Astrocyte (in vitro differentiated cells and primary cell): ENCODE measurements at regions not wholly inside any gene's neighbourhood (a gene's known extent, or its start where the extent isn't known, plus 50 kb on each side); places are given as distances from the start of the nearest gene placed in this dataset.

Experiments
- DNase-seq: peaks from one replicate; pipeline ENCODE4 v3.0.0-alpha.2; 2010; ENCODE audit warnings: low read depth
- FAIRE-seq: peaks from 2 replicates; lab custom pipeline; 2011; peaks lifted over from hg19 to GRCh38; lab: Jason Lieb, UNC
- H2AFZ ChIP-seq: 2 replicates; pipeline ENCODE4 v1.6.0; 2012; ENCODE audit warnings: low read depth, low read length, inconsistent platforms
- H3K27ac ChIP-seq: 2 replicates; pipeline ENCODE4 v1.5.1; 2011; ENCODE audit warnings: low read depth, low read length, inconsistent platforms
- H3K27me3 ChIP-seq: 2 replicates; pipeline ENCODE4 v1.6.0; 2011; ENCODE audit warnings: low read length, inconsistent platforms; ENCODE audit not compliant: insufficient read depth
- H3K36me3 ChIP-seq: 2 replicates; pipeline ENCODE4 v1.5.1; 2011; ENCODE audit warnings: low read length, inconsistent platforms; ENCODE audit not compliant: insufficient read depth
- H3K4me1 ChIP-seq: 2 replicates; pipeline ENCODE4 v1.5.1; 2011; ENCODE audit warnings: low read length, inconsistent platforms; ENCODE audit not compliant: insufficient read depth
- H3K4me2 ChIP-seq: 2 replicates; pipeline ENCODE4 v1.6.0; 2012; ENCODE audit warnings: low read length, inconsistent platforms
- H3K4me3 ChIP-seq: 2 replicates; pipeline ENCODE4 v1.5.1; 2011; ENCODE audit warnings: low read depth, mild to moderate bottlenecking, low read length, inconsistent platforms; ENCODE audit not compliant: insufficient read depth
- H3K79me2 ChIP-seq: 2 replicates; pipeline ENCODE4 v1.6.0; 2012; ENCODE audit warnings: mild to moderate bottlenecking, low read length, inconsistent platforms; ENCODE audit not compliant: insufficient read depth
- H3K9ac ChIP-seq: 2 replicates; pipeline ENCODE4 v1.6.0; 2012; ENCODE audit warnings: mild to moderate bottlenecking, low read length, inconsistent platforms
- H3K9me3 ChIP-seq: 2 replicates; pipeline ENCODE4 v1.5.1; 2012; ENCODE audit warnings: low read depth, mild to moderate bottlenecking, low read length, inconsistent platforms; ENCODE audit not compliant: insufficient read depth
- H4K20me1 ChIP-seq: 2 replicates; pipeline ENCODE4 v1.6.0; 2012; ENCODE audit warnings: low read length, inconsistent platforms; ENCODE audit not compliant: insufficient read depth
- H3K27ac Mint-ChIP-seq: one replicate; pipeline ENCODE4 v1.8.0; 2021; ENCODE audit warnings: mild to moderate bottlenecking, mixed read lengths; ENCODE audit not compliant: unreplicated experiment
- H3K27me3 Mint-ChIP-seq: one replicate; pipeline ENCODE4 v1.8.0; 2021; ENCODE audit warnings: low read depth, mixed read lengths; ENCODE audit not compliant: unreplicated experiment
- H3K36me3 Mint-ChIP-seq: one replicate; pipeline ENCODE4 v1.8.0; 2021; ENCODE audit warnings: low read depth, mixed read lengths; ENCODE audit not compliant: unreplicated experiment
- H3K4me1 Mint-ChIP-seq: one replicate; pipeline ENCODE4 v1.8.0; 2021; ENCODE audit warnings: low read depth, mixed read lengths; ENCODE audit not compliant: unreplicated experiment
- H3K4me3 Mint-ChIP-seq: one replicate; pipeline ENCODE4 v1.8.0; 2021; ENCODE audit warnings: mild to moderate bottlenecking, moderate library complexity, mixed read lengths; ENCODE audit not compliant: unreplicated experiment
- H3K9me3 Mint-ChIP-seq: one replicate; pipeline ENCODE4 v1.8.0; 2021; ENCODE audit warnings: mild to moderate bottlenecking, mixed read lengths; ENCODE audit not compliant: unreplicated experiment
- CTCF ChIP-seq: IDR thresholded peaks from 2 replicates; pipeline ENCODE4 v1.5.1; 2011; ENCODE audit warnings: low read depth, mild to moderate bottlenecking, inconsistent platforms, low read length, moderate library complexity; ENCODE audit not compliant: insufficient read depth
- EZH2 ChIP-seq: IDR thresholded peaks from 2 replicates; pipeline ENCODE4 v1.6.1; 2012; ENCODE audit warnings: mild to moderate bottlenecking, low read length, inconsistent platforms; ENCODE audit not compliant: insufficient read depth

GRCh38 chr19:28422046-28422445, 790.9 kb downstream of the UQCRFS1 start:
- Histone ChIP-seq H3K4me1 (peaks cover 17% of the 10 kb centered on the region), H4K20me1 (no peaks in the 10 kb centered on the region), H3K4me3 (no peak overlapping the region), H3K9me3 (no peaks in the 10 kb centered on the region), H3K27me3 (no peaks in the 10 kb centered on the region), H2AFZ (no peak overlapping the region), H3K27ac (no peak overlapping the region), H3K79me2 (no peaks in the 10 kb centered on the region), H3K36me3 (no peaks in the 10 kb centered on the region), H3K4me2 (no peak overlapping the region), H3K9ac (no peak overlapping the region)
- H3K27ac Mint-ChIP-seq, result no peak overlapping the region
- peaks cover 12% of the 10 kb centered on the region for H3K27me3 Mint-ChIP-seq
- peaks cover 27% of the 10 kb centered on the region for H3K4me1 Mint-ChIP-seq
- DNase-seq (no peak), FAIRE-seq (no peak)
- TF ChIP-seq CTCF (no peak), EZH2 (no peak)
- H3K9me3 Mint-ChIP-seq, result no peaks in the 10 kb centered on the region
- no peak overlapping the region for H3K4me3 Mint-ChIP-seq
- H3K36me3 Mint-ChIP-seq, result no peaks in the 10 kb centered on the region

GRCh38 chr19:28420811-28421550, 792.0 kb downstream of the UQCRFS1 start:
- no peaks in the 10 kb centered on the region for H3K36me3 Mint-ChIP-seq
- DNase-seq (peak; percentile 71), FAIRE-seq (no peak)
- H3K79me2 ChIP-seq, result no peaks in the 10 kb centered on the region
- peaks cover 21% of the 10 kb centered on the region for H3K4me1 Mint-ChIP-seq
- no peaks in the 10 kb centered on the region for H3K36me3 ChIP-seq
- H3K27ac Mint-ChIP-seq, result no peak overlapping the region
- H3K9me3 Mint-ChIP-seq, result no peaks in the 10 kb centered on the region
- TF ChIP-seq CTCF (no peak), EZH2 (no peak)
- no peaks in the 10 kb centered on the region for H3K9me3 ChIP-seq
- no peak overlapping the region for H3K27ac ChIP-seq
- H3K27me3 ChIP-seq, result no peaks in the 10 kb centered on the region
- peaks cover 12% of the 10 kb centered on the region for H3K27me3 Mint-ChIP-seq
- H3K4me3 Mint-ChIP-seq, result no peak overlapping the region
- no peak overlapping the region for H2AFZ ChIP-seq
- H3K9ac ChIP-seq, result no peak overlapping the region
- no peaks in the 10 kb centered on the region for H4K20me1 ChIP-seq
- peaks cover 10% of the 10 kb centered on the region for H3K4me1 ChIP-seq
- H3K4me2 ChIP-seq, result no peak overlapping the region
- H3K4me3 ChIP-seq, result no peak overlapping the region

GRCh38 chr19:28419312-28419711, 793.6 kb downstream of the UQCRFS1 start:
- H3K4me3 ChIP-seq, result no peak overlapping the region
- H3K79me2 ChIP-seq, result no peaks in the 10 kb centered on the region
- Mint-ChIP-seq H3K9me3 (peaks cover 3% of the 10 kb centered on the region), H3K27me3 (peaks cover 19% of the 10 kb centered on the region), H3K27ac (no peak overlapping the region), H3K4me3 (no peak overlapping the region), H3K4me1 (peaks cover 6% of the 10 kb centered on the region), H3K36me3 (no peaks in the 10 kb centered on the region)
- no peaks in the 10 kb centered on the region for H4K20me1 ChIP-seq
- no peak overlapping the region for H3K4me2 ChIP-seq
- DNase-seq (no peak), FAIRE-seq (no peak)
- H3K36me3 ChIP-seq, result no peaks in the 10 kb centered on the region
- H3K27ac ChIP-seq, result no peak overlapping the region
- H3K9me3 ChIP-seq, result no peaks in the 10 kb centered on the region
- no peak overlapping the region for H3K9ac ChIP-seq
- no peak overlapping the region for H2AFZ ChIP-seq
- TF ChIP-seq CTCF (no peak), EZH2 (no peak)
- no peaks in the 10 kb centered on the region for H3K4me1 ChIP-seq
- H3K27me3 ChIP-seq, result no peaks in the 10 kb centered on the region
